Gastrocnemius medialis (tissue), 4 donors: ENCODE measurements at regions not wholly inside any gene's neighbourhood (a gene's known extent, or its start where the extent isn't known, plus 50 kb on each side); places are given as distances from the start of the nearest gene placed in this dataset.
"Not testable (repeated sequence)": the region's sequence is repeated elsewhere in the genome, so short reads cannot be mapped to it uniquely, and the experiment has no call there.

Experiments
- ATAC-seq, 2 donors: fragments of 150-250 bp; one replicate each; pipeline ENCODE4 v1.9.1; 2016
- DNase-seq, 2 donors: peaks; one replicate each; pipeline ENCODE4 v3.0.0-alpha.2; 2019
- H3K27ac ChIP-seq, 4 donors: fragments of 200-600 bp; sonication (generic); 1 replicate in 1 of 4; 2 replicates in 3 of 4; pipeline ENCODE4 v1.5.1; 2016 to 2018; ENCODE audit warnings: mild to moderate bottlenecking in 2 of 4, moderate library complexity in 1 of 4
- H3K27me3 ChIP-seq, 3 donors: fragments of 200-600 bp; sonication (generic) in 2 of 3; 1 replicate in 1 of 3; 2 replicates in 2 of 3; pipeline versions ENCODE4 v1.5.1 to v1.6.0; 2016 to 2019; ENCODE audit warnings: mild to moderate bottlenecking in 1 of 3, moderate library complexity in 1 of 3
- H3K36me3 ChIP-seq, 2 donors: fragments of 200-600 bp; sonication (generic) in 1 of 2; one replicate each; pipeline ENCODE4 v1.5.1; 2017 to 2018
- H3K4me1 ChIP-seq, 2 donors: fragments of 200-600 bp; sonication (generic) in 1 of 2; one replicate each; pipeline ENCODE4 v1.5.1; 2016 to 2017; ENCODE audit warnings: mild to moderate bottlenecking in 2 of 2
- H3K4me3 ChIP-seq, 4 donors: fragments of 200-600 bp; sonication (generic) in 3 of 4; 1 replicate in 1 of 4; 2 replicates in 3 of 4; pipeline ENCODE4 v1.5.1; 2016 to 2019; ENCODE audit warnings: mild to moderate bottlenecking in 2 of 4
- H3K9me3 ChIP-seq, 3 donors: fragments of 200-600 bp; sonication (generic) in 2 of 3; 1 replicate in 1 of 3; 2 replicates in 2 of 3; pipeline ENCODE4 v1.5.1; 2016 to 2019
- CTCF ChIP-seq, 5 experiments: fragments of 450-650 bp in 3 of 5; fragments of 200-600 bp in 2 of 5; sonication (generic) in 2 of 5; IDR thresholded peaks in 4 of 5; conservative IDR thresholded peaks in 1 of 5; 1 replicate in 4 of 5; 2 replicates in 1 of 5; pipeline ENCODE4 v1.5.1; 2016 to 2019; ENCODE audit warnings: antibody characterized with exemption in 5 of 5, mild to moderate bottlenecking in 3 of 5, moderate library complexity in 3 of 5
- POLR2A ChIP-seq, 2 donors: fragments of 450-650 bp; IDR thresholded peaks; one replicate each; pipeline ENCODE4 v1.6.1; 2017; ENCODE audit warnings: antibody characterized with exemption in 2 of 2, mild to moderate bottlenecking in 2 of 2, moderate library complexity in 2 of 2
- in situ Hi-C, 4 donors: fragments of 200-750 bp; cut with MboI; loops; one replicate each; pipeline versions ENCODE4 v1.15.0 to v1.8.0; 2017; ENCODE audit warnings: low sequenced_read_pairs in 4 of 4
- intact Hi-C: fragments of 100-400 bp; cut with DNase I; formaldehyde crosslinking; loops from one replicate; pipeline ENCODE4 v1.15.1; 2023; ENCODE audit warnings: low total_unique reads

- ATAC-seq = no peak
- in situ Hi-C loops = no loop called here
- H3K4me3 ChIP-seq = no peak overlapping the region
- no peaks in the 10 kb centered on the region for H3K27me3 ChIP-seq
- intact Hi-C loops = no loop called here
- no peaks in the 10 kb centered on the region for H3K9me3 ChIP-seq
- H3K27ac ChIP-seq = no peak overlapping the region
- no peaks in the 10 kb centered on the region for H3K4me1 ChIP-seq
- no peaks in the 10 kb centered on the region for H3K36me3 ChIP-seq
- DNase-seq = no peak
- TF ChIP-seq CTCF (IDR thresholded peaks at IDR 0.05 in 4 of 5, conservative IDR thresholded peaks at IDR 0.05 in 1 of 5) (no peak), POLR2A (IDR thresholded peaks at IDR 0.05) (no peak)
These were observed 92.6 kb upstream of the TMTC4 start for GRCh38 chr13:100767192-100767591.

GRCh38 chr13:100766570-100766969 is 92.0 kb upstream of the TMTC4 start:
- H3K27me3 ChIP-seq, DNase-seq, H3K36me3 ChIP-seq, ATAC-seq, intact Hi-C loops, H3K27ac ChIP-seq, H3K9me3 ChIP-seq, H3K4me3 ChIP-seq, in situ Hi-C loops, H3K4me1 ChIP-seq: not testable (repeated sequence)

- intact Hi-C loops = no loop called here
- no peak for ATAC-seq
- no peak for DNase-seq
- no peak overlapping the region for H3K27ac ChIP-seq
- no peak overlapping the region for H3K4me3 ChIP-seq
- no peaks in the 10 kb centered on the region for H3K36me3 ChIP-seq
- H3K27me3 ChIP-seq = no peaks in the 10 kb centered on the region
- H3K9me3 ChIP-seq = no peaks in the 10 kb centered on the region
- H3K4me1 ChIP-seq = no peaks in the 10 kb centered on the region
- in situ Hi-C loops = no loop called here
- TF ChIP-seq CTCF (IDR thresholded peaks at IDR 0.05 in 4 of 5, conservative IDR thresholded peaks at IDR 0.05 in 1 of 5) = no peak
- TF ChIP-seq POLR2A (IDR thresholded peaks at IDR 0.05) = no peak
These were observed 90.3 kb upstream of the TMTC4 start for GRCh38 chr13:100764937-100765336.

GRCh38 chr13:100762126-100762525 is 87.5 kb upstream of the TMTC4 start:
- H3K4me1 ChIP-seq, H3K27me3 ChIP-seq, H3K4me3 ChIP-seq, DNase-seq, H3K36me3 ChIP-seq, H3K9me3 ChIP-seq, in situ Hi-C loops, H3K27ac ChIP-seq, intact Hi-C loops, ATAC-seq: not testable (repeated sequence)

GRCh38 chr13:100755891-100756290 is 81.3 kb upstream of the TMTC4 start:
- H3K27me3 ChIP-seq = no peaks in the 10 kb centered on the region
- intact Hi-C loops = no loop called here
- no peak for DNase-seq
- no peaks in the 10 kb centered on the region for H3K9me3 ChIP-seq
- in situ Hi-C loops = no loop called here
- no peaks in the 10 kb centered on the region for H3K36me3 ChIP-seq
- H3K27ac ChIP-seq = no peak overlapping the region
- no peak for TF ChIP-seq POLR2A (IDR thresholded peaks at IDR 0.05)
- TF ChIP-seq CTCF (IDR thresholded peaks at IDR 0.05 in 4 of 5, conservative IDR thresholded peaks at IDR 0.05 in 1 of 5) = no peak
- no peak for ATAC-seq
- H3K4me1 ChIP-seq = no peaks in the 10 kb centered on the region
- no peak overlapping the region for H3K4me3 ChIP-seq

GRCh38 chr13:100754459-100754858 is 79.9 kb upstream of the TMTC4 start:
- in situ Hi-C loops (no loop called here), intact Hi-C loops (no loop called here)
- H3K27me3 ChIP-seq = no peaks in the 10 kb centered on the region
- H3K4me1 ChIP-seq = no peaks in the 10 kb centered on the region
- no peaks in the 10 kb centered on the region for H3K9me3 ChIP-seq
- ATAC-seq (no peak), DNase-seq (no peak)
- TF ChIP-seq CTCF (IDR thresholded peaks at IDR 0.05 in 4 of 5, conservative IDR thresholded peaks at IDR 0.05 in 1 of 5) (no peak), POLR2A (IDR thresholded peaks at IDR 0.05) (no peak)
- no peaks in the 10 kb centered on the region for H3K36me3 ChIP-seq
- no peak overlapping the region for H3K27ac ChIP-seq
- no peak overlapping the region for H3K4me3 ChIP-seq
